Panc1 (cell line): ENCODE measurements at regions not wholly inside any gene's neighbourhood (a gene's known extent, or its start where the extent isn't known, plus 50 kb on each side); places are given as distances from the start of the nearest gene placed in this dataset.

Experiments used
- ATAC-seq: fragments of 200-7000 bp; cut with Tn5 transposase; 2 replicates; pipeline ENCODE4 v1.9.1; 2020; ENCODE audit warnings: mild to moderate bottlenecking, moderate library complexity
- BruUV-seq: library from RNA; stranded (reverse); fragments of 400-500 nt; replicated peaks from 2 replicates; lab custom pipeline; 2021; lab: Mats Ljungman, UMichigan
- CTCF ChIA-PET: fragments of 300-600 bp; sonication (Branson Sonifier 250); formaldehyde crosslinking; loops from one replicate; lab custom pipeline; 2022; ENCODE audit warnings: antibody characterized with exemption; lab: Charles Lee
- POLR2A ChIA-PET: fragments of 300-600 bp; sonication (Branson Sonifier 250); formaldehyde crosslinking; loops from one replicate; lab custom pipeline; 2022; ENCODE audit warnings: antibody characterized with exemption; lab: Charles Lee
- DNase-seq: peaks from one replicate; pipeline ENCODE4 v3.0.0-alpha.2; 2010; ENCODE audit warnings: low read depth, low spot score
- H3K27ac ChIP-seq: 2 replicates; pipeline ENCODE4 v1.5.1; 2011; ENCODE audit warnings: mild to moderate bottlenecking, low read length, inconsistent platforms
- H3K27me3 ChIP-seq: fragments of 200-500 bp; sonication (Bioruptor generic); 2 replicates; pipeline ENCODE4 v1.6.0; 2014; ENCODE audit warnings: low read length, inconsistent platforms; ENCODE audit not compliant: control insufficient read depth, insufficient read depth
- H3K36me3 ChIP-seq: fragments of 200-500 bp; sonication (Bioruptor generic); 2 replicates; pipeline ENCODE4 v1.5.1; 2014; ENCODE audit warnings: inconsistent platforms, mild to moderate bottlenecking, low read length, moderate library complexity; ENCODE audit not compliant: control insufficient read depth, insufficient read depth
- H3K4me1 ChIP-seq: 2 replicates; pipeline ENCODE4 v1.5.1; 2011; ENCODE audit warnings: inconsistent platforms, mild to moderate bottlenecking, low read length, moderate library complexity; ENCODE audit not compliant: control insufficient read depth, insufficient read depth
- H3K4me3 ChIP-seq, 2 experiments: 2 replicates each; pipeline ENCODE4 v1.5.1; 2011 to 2012; ENCODE audit warnings: low read depth in 2 of 2, low read length in 2 of 2, mild to moderate bottlenecking in 2 of 2, inconsistent platforms in 1 of 2, moderate library complexity in 1 of 2
- H3K9me3 ChIP-seq: fragments of 200-500 bp; sonication (Bioruptor generic); 2 replicates; pipeline ENCODE4 v1.5.1; 2014; ENCODE audit warnings: low read depth, mild to moderate bottlenecking, inconsistent platforms, low read length, moderate library complexity; ENCODE audit not compliant: control insufficient read depth, insufficient read depth
- CTCF ChIP-seq: fragments of 450-650 bp; IDR thresholded peaks from 2 replicates; pipeline ENCODE4 v1.5.1; 2017; ENCODE audit warnings: mild to moderate bottlenecking
- POLR2AphosphoS5 ChIP-seq: IDR thresholded peaks from 2 replicates; pipeline ENCODE4 v1.6.1; 2012; ENCODE audit warnings: mild to moderate bottlenecking, low read depth, low read length, moderate library complexity
- REST ChIP-seq, 2 experiments: IDR thresholded peaks; 2 replicates each; pipeline ENCODE4 v1.6.1; 2011 to 2012; ENCODE audit warnings: low read depth in 2 of 2, control low read depth in 1 of 2, low read length in 1 of 2, mild to moderate bottlenecking in 1 of 2, moderate library complexity in 1 of 2; ENCODE audit not compliant: insufficient read depth in 1 of 2
- SIN3A ChIP-seq: IDR thresholded peaks from 2 replicates; pipeline ENCODE4 v1.6.1; 2012; ENCODE audit warnings: low read depth, mild to moderate bottlenecking, low read length, moderate library complexity, borderline replicate concordance; ENCODE audit not compliant: insufficient read depth
- TCF7L2 ChIP-seq: IDR thresholded peaks from 2 replicates; pipeline ENCODE4 v1.6.1; 2011; ENCODE audit warnings: mild to moderate bottlenecking, low read depth, low read length, inconsistent platforms
- in situ Hi-C: cut with HindIII; loops from 2 replicates; pipeline ENCODE4 v1.10.0; 2016; ENCODE audit warnings: low sequenced_read_pairs, low pct_unique_long_range_greater_than_20kb
- intact Hi-C: fragments of 100-400 bp; cut with micrococcal nuclease; formaldehyde crosslinking; loops from one replicate; pipeline ENCODE4 v1.10.0; 2022; ENCODE audit not compliant: unreplicated experiment

- no peak overlapping the region for H3K4me3 ChIP-seq
- no peak for ATAC-seq
- TF ChIP-seq POLR2AphosphoS5 (no peak), REST (IDR thresholded peaks at IDR 0.05; ENCODE audit: insufficient read depth in 1 of 2, low read depth in 2 of 2, low read length in 1 of 2) (no peak), SIN3A (no peak), TCF7L2 (no peak), CTCF (no peak)
- CTCF ChIA-PET = no interaction called here
- intact Hi-C loops = no loop called here
- BruUV-seq = no TSS peak
- H3K9me3 ChIP-seq = no peaks in the 10 kb centered on the region
- H3K27ac ChIP-seq = no peak overlapping the region
- H3K4me1 ChIP-seq = no peaks in the 10 kb centered on the region
- no peak for DNase-seq
- POLR2A ChIA-PET = no interaction called here
- no peaks in the 10 kb centered on the region for H3K36me3 ChIP-seq
- H3K27me3 ChIP-seq = no peaks in the 10 kb centered on the region
- in situ Hi-C loops = no loop called here
These were observed 507.4 kb downstream of the C4orf33 start for GRCh38 chr4:129603241-129603931.

- ChIA-PET CTCF (no interaction called here), POLR2A (no interaction called here)
- ATAC-seq (no peak), DNase-seq (no peak)
- no TSS peak for BruUV-seq
- in situ Hi-C loops (no loop called here), intact Hi-C loops (no loop called here)
- no peaks in the 10 kb centered on the region for H3K4me1 ChIP-seq
- no peak overlapping the region for H3K27ac ChIP-seq
- H3K4me3 ChIP-seq = no peak overlapping the region
- H3K27me3 ChIP-seq = no peaks in the 10 kb centered on the region
- no peaks in the 10 kb centered on the region for H3K9me3 ChIP-seq
- TF ChIP-seq SIN3A (no peak), CTCF (no peak), TCF7L2 (no peak)
- H3K36me3 ChIP-seq = no peaks in the 10 kb centered on the region
These were observed 508.8 kb downstream of the C4orf33 start for GRCh38 chr4:129604632-129605255.
